H1 (cell line): ENCODE measurements at regions not wholly inside any gene's neighbourhood (a gene's known extent, or its start where the extent isn't known, plus 50 kb on each side); places are given as distances from the start of the nearest gene placed in this dataset.
"Not testable (repeated sequence)": the region's sequence is repeated elsewhere in the genome, so short reads cannot be mapped to it uniquely, and the experiment has no call there.

Source experiments
- CTCF ChIA-PET: fragments of 300-600 bp; sonication (Branson Sonifier 250); formaldehyde crosslinking; loops from one replicate; lab custom pipeline; 2021; ENCODE audit not compliant: partially characterized antibody; lab: Charles Lee
- POLR2A ChIA-PET: fragments of 300-600 bp; sonication (Branson Sonifier 250); formaldehyde crosslinking; loops from one replicate; lab custom pipeline; 2021; ENCODE audit warnings: inconsistent platforms; ENCODE audit not compliant: partially characterized antibody; lab: Charles Lee
- DNase-seq, 2 experiments: peaks; one replicate each; pipeline versions ENCODE4 v3.0.0 to v3.0.0-alpha.2; 2010 to 2022; ENCODE audit warnings: low spot score in 2 of 2, low read depth in 1 of 2, mixed read lengths in 1 of 2
- FAIRE-seq: peaks from 2 replicates; lab custom pipeline; 2011; peaks lifted over from hg19 to GRCh38; lab: Jason Lieb, UNC
- H2AFZ ChIP-seq: 2 replicates; pipeline ENCODE4 v1.8.1; 2012; ENCODE audit warnings: low read length, inconsistent platforms
- H2AK5ac ChIP-seq: 2 replicates; pipeline ENCODE4 v1.6.1; 2013; ENCODE audit warnings: low read depth, low read length
- H2BK120ac ChIP-seq: replicated peaks from 2 replicates; pipeline ENCODE3; 2013; ENCODE audit warnings: low read depth, low read length, inconsistent platforms
- H2BK12ac ChIP-seq: 2 replicates; pipeline ENCODE4 v1.6.1; 2013; ENCODE audit warnings: low read depth, low read length
- H2BK15ac ChIP-seq: 2 replicates; pipeline ENCODE4 v1.6.1; 2013; ENCODE audit warnings: low read length
- H2BK20ac ChIP-seq: 2 replicates; pipeline ENCODE4 v1.6.1; 2013; ENCODE audit warnings: low read length
- H2BK5ac ChIP-seq: 2 replicates; pipeline ENCODE4 v1.6.1; 2013; ENCODE audit warnings: low read depth, low read length
- H3K14ac ChIP-seq: 2 replicates; pipeline ENCODE4 v1.6.1; 2013; ENCODE audit warnings: inconsistent platforms; ENCODE audit not compliant: insufficient read length
- H3K18ac ChIP-seq: 2 replicates; pipeline ENCODE4 v1.6.1; 2013; ENCODE audit warnings: low read length; ENCODE audit errors: extremely low read depth
- H3K23ac ChIP-seq: 2 replicates; pipeline ENCODE4 v1.6.1; 2013; ENCODE audit warnings: inconsistent platforms; ENCODE audit not compliant: insufficient read length
- H3K23me2 ChIP-seq: 2 replicates; pipeline ENCODE4 v1.6.1; 2013; ENCODE audit warnings: low read depth, low read length
- H3K27ac ChIP-seq: 2 replicates; pipeline ENCODE4 v1.6.1; 2011; ENCODE audit warnings: low read depth, low read length, inconsistent platforms
- H3K27me3 ChIP-seq, 4 experiments: replicated peaks in 1 of 4; 1 replicate in 1 of 4; 2 replicates in 3 of 4; pipeline versions ENCODE4 v1.6.1 to v1.8.1; 2011 to 2013; ENCODE audit warnings: low read length in 3 of 4, mild to moderate bottlenecking in 3 of 4, inconsistent platforms in 2 of 4, mixed read lengths in 2 of 4, moderate library complexity in 1 of 4; ENCODE audit not compliant: control insufficient read depth in 3 of 4, insufficient read depth in 3 of 4; ENCODE audit errors: extremely low read depth in 1 of 4
- H3K36me3 ChIP-seq, 4 experiments: 2 replicates each; pipeline versions ENCODE4 v1.6.1 to v1.8.1; 2011 to 2013; ENCODE audit warnings: mild to moderate bottlenecking in 4 of 4, low read length in 3 of 4, moderate library complexity in 2 of 4, control low read depth in 1 of 4, inconsistent platforms in 1 of 4; ENCODE audit not compliant: insufficient read depth in 4 of 4, control insufficient read depth in 2 of 4
- H3K4ac ChIP-seq: replicated peaks from 2 replicates; pipeline ENCODE3; 2013; ENCODE audit warnings: low read length, low read depth, mixed read lengths, inconsistent platforms; ENCODE audit not compliant: insufficient read length
- H3K4me1 ChIP-seq, 4 experiments: replicated peaks in 1 of 4; 1 replicate in 1 of 4; 2 replicates in 3 of 4; pipeline versions ENCODE4 v1.6.1 to v1.8.1; 2011 to 2013; ENCODE audit warnings: low read length in 3 of 4, inconsistent platforms in 2 of 4, mixed read lengths in 1 of 4; ENCODE audit not compliant: insufficient read depth in 4 of 4, control insufficient read depth in 3 of 4
- H3K4me2 ChIP-seq, 2 experiments: 2 replicates each; pipeline versions ENCODE4 v1.6.1 to v1.8.1; 2011 to 2013; ENCODE audit warnings: low read depth in 2 of 2, low read length in 2 of 2, control low read depth in 1 of 2, inconsistent platforms in 1 of 2, mild to moderate bottlenecking in 1 of 2; ENCODE audit not compliant: insufficient read depth in 1 of 2
- H3K4me3 ChIP-seq, 4 experiments: fragments of 200-600, 300-600 bp in 1 of 4; sonication (generic), shearing (Covaris generic), sonication (Bioruptor Twin) in 1 of 4; 2 replicates each; pipeline versions ENCODE4 v1.5.1 to v1.8.1; 2011 to 2016; ENCODE audit warnings: low read length in 4 of 4, low read depth in 3 of 4, control low read depth in 2 of 4, inconsistent platforms in 2 of 4, mild to moderate bottlenecking in 2 of 4, mixed read lengths in 1 of 4, moderate library complexity in 1 of 4; ENCODE audit not compliant: insufficient read depth in 2 of 4; ENCODE audit errors: extremely low read depth in 1 of 4
- H3K56ac ChIP-seq: replicated peaks from 2 replicates; pipeline ENCODE3; 2013; ENCODE audit warnings: low read depth, mild to moderate bottlenecking, mixed read lengths, low read length, inconsistent platforms; ENCODE audit not compliant: insufficient read length
- H3K79me1 ChIP-seq: 2 replicates; pipeline ENCODE4 v1.6.1; 2013; ENCODE audit warnings: low read depth, low read length, control low read depth
- H3K79me2 ChIP-seq, 2 experiments: 2 replicates each; pipeline versions ENCODE4 v1.6.1 to v1.8.1; 2012 to 2013; ENCODE audit warnings: low read length in 2 of 2, mild to moderate bottlenecking in 2 of 2, inconsistent platforms in 1 of 2; ENCODE audit not compliant: insufficient read depth in 2 of 2, control insufficient read depth in 1 of 2
- H3K9ac ChIP-seq, 4 experiments: replicated peaks in 1 of 4; 1 replicate in 1 of 4; 2 replicates in 3 of 4; pipeline versions ENCODE4 v1.6.1 to v1.8.1; 2011 to 2013; ENCODE audit warnings: low read depth in 3 of 4, low read length in 3 of 4, control low read depth in 2 of 4, mild to moderate bottlenecking in 2 of 4, moderate library complexity in 2 of 4, inconsistent platforms in 1 of 4; ENCODE audit errors: extremely low read depth in 1 of 4
- H3K9me3 ChIP-seq, 2 experiments: 2 replicates each; pipeline versions ENCODE4 v1.6.1 to v1.8.1; 2012 to 2013; ENCODE audit warnings: mild to moderate bottlenecking in 2 of 2, moderate library complexity in 2 of 2, control low read depth in 1 of 2, inconsistent platforms in 1 of 2, low read depth in 1 of 2, low read length in 1 of 2, mixed read lengths in 1 of 2; ENCODE audit not compliant: insufficient read depth in 2 of 2
- H4K20me1 ChIP-seq, 2 experiments: replicated peaks in 1 of 2; 2 replicates each; pipeline versions ENCODE3 to v1.8.1; 2011 to 2013; ENCODE audit warnings: inconsistent platforms in 2 of 2, low read length in 2 of 2, mild to moderate bottlenecking in 1 of 2; ENCODE audit not compliant: insufficient read depth in 2 of 2, control insufficient read depth in 1 of 2
- H4K5ac ChIP-seq: 2 replicates; pipeline ENCODE4 v1.6.1; 2013; ENCODE audit warnings: low read length, low read depth, mixed read lengths, inconsistent platforms; ENCODE audit not compliant: insufficient read length
- H4K8ac ChIP-seq: 2 replicates; pipeline ENCODE4 v1.8.0; 2013; ENCODE audit warnings: mild to moderate bottlenecking, moderate library complexity, low read length, inconsistent platforms; ENCODE audit not compliant: insufficient read depth; ENCODE audit errors: extremely low read depth
- H4K91ac ChIP-seq: replicated peaks from 2 replicates; pipeline ENCODE3; 2013; ENCODE audit warnings: low read length, mixed read lengths, inconsistent platforms; ENCODE audit not compliant: insufficient read length
- WGBS, 2 experiments: shearing (Covaris generic) in 1 of 2; methylation state at CpG; one replicate each; pipeline versions ENCODE4 v1.1.6 to v1.1.7; 2013 to 2015; ENCODE audit warnings: low lambda C conversion rate in 2 of 2, mixed read lengths in 2 of 2, inconsistent platforms in 1 of 2, low coverage in 1 of 2, missing lambda C conversion rate in 1 of 2; ENCODE audit not compliant: insufficient replicate concordance in 2 of 2, insufficient coverage in 1 of 2, insufficient read length in 1 of 2; ENCODE audit errors: extremely low coverage in 1 of 2, missing lambda C conversion rate in 1 of 2; 5-methylcytosine and 5-hydroxymethylcytosine counted together

GRCh38 chr17:64726025-64726424 is 63.9 kb upstream of the SMURF2 start:
- not testable (repeated sequence) for H3K4me1 ChIP-seq, H4K91ac ChIP-seq, H3K79me1 ChIP-seq, H3K23ac ChIP-seq, H2BK120ac ChIP-seq, H3K56ac ChIP-seq, H4K8ac ChIP-seq, H3K27ac ChIP-seq, H3K36me3 ChIP-seq, H3K4ac ChIP-seq, H4K5ac ChIP-seq, H2BK20ac ChIP-seq, H4K20me1 ChIP-seq, H2BK5ac ChIP-seq, H3K9me3 ChIP-seq, H3K18ac ChIP-seq, H2BK15ac ChIP-seq, H3K79me2 ChIP-seq, H2AK5ac ChIP-seq, H3K14ac ChIP-seq, H3K9ac ChIP-seq, FAIRE-seq, H3K23me2 ChIP-seq, H2AFZ ChIP-seq, H3K4me2 ChIP-seq, H2BK12ac ChIP-seq, DNase-seq, H3K27me3 ChIP-seq, H3K4me3 ChIP-seq
- 90% methylated on average over 5 of the region's 5 CpGs; no CpG with 5 or more reads in 1 of the 2 experiments for WGBS, 2 experiments
- ChIA-PET POLR2A (interaction anchor here (0.9 kb wide), 1 partner anchor 18 kb away, joined by 3 read pairs; no protein-coding TSS in a partner anchor), CTCF (interaction anchor here (0.8 kb wide), 1 partner anchor 10 kb away, joined by 4 read pairs; no protein-coding TSS in a partner anchor)

GRCh38 chr17:64724246-64724645 is 62.1 kb upstream of the SMURF2 start:
- H2BK120ac ChIP-seq, H2BK12ac ChIP-seq, H3K18ac ChIP-seq, H4K91ac ChIP-seq, DNase-seq, H2AK5ac ChIP-seq, H2BK20ac ChIP-seq, H3K36me3 ChIP-seq, H3K79me1 ChIP-seq, H3K4me1 ChIP-seq, H4K5ac ChIP-seq, H3K23ac ChIP-seq, H3K27ac ChIP-seq, H3K27me3 ChIP-seq, H3K23me2 ChIP-seq, H3K14ac ChIP-seq, H3K4me3 ChIP-seq, H3K56ac ChIP-seq, H3K4ac ChIP-seq, H4K8ac ChIP-seq, H3K79me2 ChIP-seq, POLR2A ChIA-PET, FAIRE-seq, H3K4me2 ChIP-seq, H2BK5ac ChIP-seq, H3K9ac ChIP-seq, H3K9me3 ChIP-seq, H4K20me1 ChIP-seq, H2BK15ac ChIP-seq: not testable (repeated sequence)
- CTCF ChIA-PET: interaction anchor here (0.8 to 1.4 kb wide), 3 partner anchors 11 to 32 kb away, joined by 3 read pairs; no protein-coding TSS in a partner anchor
- 91% methylated on average over 8 of the region's 8 CpGs; no CpG with 5 or more reads in 1 of the 2 experiments for WGBS, 2 experiments
- H2AFZ ChIP-seq: 0 out of 2 replicates have a peak overlapping the region, but pooled peaks have one; percentile 62
